ENCODE measurements at regions not wholly inside any gene's neighbourhood (a gene's known extent, or its start where the extent isn't known, plus 50 kb on each side); places are given as distances from the start of the nearest gene placed in this dataset.

DNA sequence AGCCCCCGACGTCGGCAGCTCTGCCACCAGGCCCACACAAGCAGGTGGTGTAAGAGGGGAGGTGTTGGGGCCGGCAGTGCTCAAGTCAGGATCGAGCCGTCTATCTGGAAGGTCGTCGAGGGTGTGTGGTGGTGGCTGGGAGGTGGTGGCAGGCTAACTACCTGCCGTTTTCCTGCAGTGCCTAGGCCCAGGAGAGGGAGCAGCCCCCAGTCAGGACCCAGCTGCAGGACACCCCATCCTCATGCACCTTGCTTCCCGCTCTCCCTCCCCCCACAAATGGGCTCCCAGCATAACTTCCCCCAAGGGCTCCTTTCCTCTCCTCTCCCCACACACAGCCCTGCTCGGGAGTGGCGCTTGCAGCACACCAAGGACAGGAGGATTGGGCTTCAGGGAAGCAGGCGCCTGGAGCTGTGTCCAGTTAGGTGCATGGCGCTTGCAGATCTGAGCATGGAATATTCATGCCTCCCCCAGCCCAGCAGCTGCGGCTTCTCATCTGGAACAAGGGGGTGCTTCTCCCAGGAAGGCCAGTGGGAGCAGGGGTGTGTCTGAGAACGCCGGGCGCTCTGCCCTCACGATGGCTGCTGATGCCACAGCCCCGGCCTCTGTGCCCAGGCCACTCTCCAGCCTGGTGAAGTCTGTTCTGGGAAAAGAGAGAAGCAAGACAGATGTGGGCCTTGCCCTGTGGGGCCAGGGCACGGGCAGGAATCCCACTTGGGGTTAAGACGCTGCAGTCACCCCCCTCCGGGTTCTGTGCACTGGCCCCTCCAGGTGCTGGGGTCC is 127.7 kb downstream of the IGLL1 start:
- no peak for TF ChIP-seq ZEB2 (tag by site-specific recombination; IDR thresholded peaks at IDR 0.05)
- TF ChIP-seq, protein P1, sequence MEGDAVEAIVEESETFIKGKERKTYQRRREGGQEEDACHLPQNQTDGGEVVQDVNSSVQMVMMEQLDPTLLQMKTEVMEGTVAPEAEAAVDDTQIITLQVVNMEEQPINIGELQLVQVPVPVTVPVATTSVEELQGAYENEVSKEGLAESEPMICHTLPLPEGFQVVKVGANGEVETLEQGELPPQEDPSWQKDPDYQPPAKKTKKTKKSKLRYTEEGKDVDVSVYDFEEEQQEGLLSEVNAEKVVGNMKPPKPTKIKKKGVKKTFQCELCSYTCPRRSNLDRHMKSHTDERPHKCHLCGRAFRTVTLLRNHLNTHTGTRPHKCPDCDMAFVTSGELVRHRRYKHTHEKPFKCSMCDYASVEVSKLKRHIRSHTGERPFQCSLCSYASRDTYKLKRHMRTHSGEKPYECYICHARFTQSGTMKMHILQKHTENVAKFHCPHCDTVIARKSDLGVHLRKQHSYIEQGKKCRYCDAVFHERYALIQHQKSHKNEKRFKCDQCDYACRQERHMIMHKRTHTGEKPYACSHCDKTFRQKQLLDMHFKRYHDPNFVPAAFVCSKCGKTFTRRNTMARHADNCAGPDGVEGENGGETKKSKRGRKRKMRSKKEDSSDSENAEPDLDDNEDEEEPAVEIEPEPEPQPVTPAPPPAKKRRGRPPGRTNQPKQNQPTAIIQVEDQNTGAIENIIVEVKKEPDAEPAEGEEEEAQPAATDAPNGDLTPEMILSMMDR (tag by site-specific recombination; IDR thresholded peaks at IDR 0.05), result no peak

All from HEK293 (cell line).